Stimulated activated CD4-positive, alpha-beta T cell treated with anti-CD3 and anti-CD28 coated beads, Interleukin-12 subunit alpha, Interleukin-12 subunit beta, amount 100 ng/mL, for 4 hours (primary cell): ENCODE measurements at regions not wholly inside any gene's neighbourhood (a gene's known extent, or its start where the extent isn't known, plus 50 kb on each side); places are given as distances from the start of the nearest gene placed in this dataset.
"Not testable (repeated sequence)": the region's sequence is repeated elsewhere in the genome, so short reads cannot be mapped to it uniquely, and the experiment has no call there.

Experiments
- DNase-seq: peaks from one replicate; pipeline ENCODE4 v3.0.0-alpha.2; 2020

GRCh38 chr16:29310243-29310642 lies 96.3 kb downstream of the NPIPB11 start:
- DNase-seq: not testable (repeated sequence)

- DNase-seq: not testable (repeated sequence)
Measured at GRCh38 chr16:29309601-29310000, 96.9 kb downstream of the NPIPB11 start.

GRCh38 chr16:29308644-29309546 lies 97.6 kb downstream of the NPIPB11 start:
- DNase-seq: no peak

- DNase-seq: no peak
Measured at GRCh38 chr16:29307598-29308507, 98.7 kb downstream of the NPIPB11 start.

- DNase-seq: no peak
Measured at GRCh38 chr16:29306943-29307597, 99.4 kb downstream of the NPIPB11 start.

- DNase-seq: no peak
Measured at GRCh38 chr16:29306201-29306600, 100.3 kb downstream of the NPIPB11 start.

GRCh38 chr16:29305018-29305417 lies 101.5 kb downstream of the NPIPB11 start:
- DNase-seq: not testable (repeated sequence)

- DNase-seq: no peak
Measured at GRCh38 chr16:29304251-29304650, 102.3 kb downstream of the NPIPB11 start.

- no peak for DNase-seq
Measured at GRCh38 chr16:29303520-29303919, 103.0 kb downstream of the NPIPB11 start.

GRCh38 chr16:29302976-29303375 lies 103.5 kb downstream of the NPIPB11 start:
- no peak for DNase-seq

GRCh38 chr16:29302433-29302832 lies 104.1 kb downstream of the NPIPB11 start:
- DNase-seq: not testable (repeated sequence)

- DNase-seq: not testable (repeated sequence)
Measured at GRCh38 chr16:29301662-29302285, 104.7 kb downstream of the NPIPB11 start.

- DNase-seq: not testable (repeated sequence)
Measured at GRCh38 chr16:29300541-29301535, 105.7 kb downstream of the NPIPB11 start.

GRCh38 chr16:29300030-29300491 lies 106.5 kb downstream of the NPIPB11 start:
- not testable (repeated sequence) for DNase-seq

GRCh38 chr16:29298997-29299396 lies 107.5 kb downstream of the NPIPB11 start:
- not testable (repeated sequence) for DNase-seq

- not testable (repeated sequence) for DNase-seq
Measured at GRCh38 chr16:29298307-29298706, 108.2 kb downstream of the NPIPB11 start.

- DNase-seq: not testable (repeated sequence)
Measured at GRCh38 chr16:29297809-29298177, 108.7 kb downstream of the NPIPB11 start.

- DNase-seq: not testable (repeated sequence)
Measured at GRCh38 chr16:29297144-29297808, 109.2 kb downstream of the NPIPB11 start.

- DNase-seq: not testable (repeated sequence)
Measured at GRCh38 chr16:29296176-29296575, 110.3 kb downstream of the NPIPB11 start.
